ENCODE measurements at regions not wholly inside any gene's neighbourhood (a gene's known extent, or its start where the extent isn't known, plus 50 kb on each side); places are given as distances from the start of the nearest gene placed in this dataset.

DNA sequence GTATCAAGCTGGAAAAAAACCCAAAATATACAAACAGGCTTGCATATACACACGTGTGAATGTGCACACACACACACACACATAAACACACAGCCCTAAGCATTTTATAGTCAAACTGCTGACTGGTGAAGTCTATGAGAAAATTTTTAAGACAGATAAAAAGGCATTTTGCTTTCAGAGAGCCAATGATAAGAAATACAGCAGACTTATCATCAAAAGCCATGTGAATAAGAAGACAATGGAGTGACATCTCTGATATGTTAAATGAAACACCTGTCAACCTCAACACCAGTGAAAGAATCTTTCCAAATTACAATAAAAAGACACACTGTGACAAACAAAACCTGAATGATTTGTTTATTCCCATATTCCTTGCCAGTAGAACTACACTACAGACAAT is 233.3 kb downstream of the CDH9 start:
- TF ChIP-seq SP1 (IDR thresholded peaks at IDR 0.05): no peak
- no peak for TF ChIP-seq ZNF384 (IDR thresholded peaks at IDR 0.05)
- TF ChIP-seq ELF4 (IDR thresholded peaks at IDR 0.05): no peak
- no peak for TF ChIP-seq HDGF (IDR thresholded peaks at IDR 0.05; ENCODE audit: borderline replicate concordance)
- no peak for TF ChIP-seq TARDBP (IDR thresholded peaks at IDR 0.05)
- TF ChIP-seq LEF1 (IDR thresholded peaks at IDR 0.05; ENCODE audit: borderline replicate concordance): no peak
- TF ChIP-seq FOXM1 (IDR thresholded peaks at IDR 0.05; ENCODE audit: borderline replicate concordance): no peak

Measured in HEK293T (cell line).